T-helper 1 cell treated with Interleukin-12 subunit alpha and Interleukin-12 subunit beta and Interleukin-4 antibody, amounts not matched to agents 30 μg/mL and 1 μg/mL, for 36 hours (primary cell): ENCODE measurements at regions not wholly inside any gene's neighbourhood (a gene's known extent, or its start where the extent isn't known, plus 50 kb on each side); places are given as distances from the start of the nearest gene placed in this dataset.
"Not testable (repeated sequence)": the region's sequence is repeated elsewhere in the genome, so short reads cannot be mapped to it uniquely, and the experiment has no call there.

Experiments used
- H3K27ac Mint-ChIP-seq: one replicate; pipeline ENCODE4 v1.8.0; 2021; ENCODE audit warnings: mild to moderate bottlenecking, mixed read lengths
- H3K27me3 Mint-ChIP-seq: one replicate; pipeline ENCODE4 v1.8.0; 2021; ENCODE audit warnings: low read depth, mixed read lengths
- H3K36me3 Mint-ChIP-seq: one replicate; pipeline ENCODE4 v1.8.0; 2021; ENCODE audit warnings: low read depth, mixed read lengths
- H3K4me1 Mint-ChIP-seq: one replicate; pipeline ENCODE4 v1.8.0; 2021; ENCODE audit warnings: low read depth, mixed read lengths
- H3K4me3 Mint-ChIP-seq: one replicate; pipeline ENCODE4 v1.8.0; 2021; ENCODE audit warnings: mild to moderate bottlenecking, moderate library complexity, mixed read lengths
- H3K9me3 Mint-ChIP-seq: one replicate; pipeline ENCODE4 v1.8.0; 2021; ENCODE audit warnings: mixed read lengths

DNA sequence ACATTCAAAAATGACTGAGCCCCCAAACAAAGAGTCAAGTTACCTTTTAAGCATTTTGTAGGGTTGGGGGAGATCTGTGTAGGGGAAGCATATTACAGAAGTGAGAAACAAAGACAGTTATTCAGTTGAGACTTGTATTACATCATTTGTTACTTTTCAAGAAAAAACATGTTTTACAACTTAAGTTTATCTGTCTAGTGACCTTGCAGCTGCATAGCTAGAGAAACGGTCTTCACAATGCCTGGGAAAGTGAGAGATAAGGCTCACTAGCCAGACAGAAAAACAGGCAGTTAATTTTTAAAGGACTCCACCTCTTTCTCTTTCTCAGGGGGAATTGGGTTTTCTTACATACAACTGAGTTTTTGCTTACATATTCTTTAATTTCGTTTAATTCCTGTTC lies 105.1 kb downstream of the ALG10 start:
- Mint-ChIP-seq H3K27me3 (peaks cover 13% of the 10 kb centered on the region), H3K4me1 (peaks cover 16% of the 10 kb centered on the region)
- H3K36me3 Mint-ChIP-seq, H3K27ac Mint-ChIP-seq, H3K9me3 Mint-ChIP-seq, H3K4me3 Mint-ChIP-seq: not testable (repeated sequence)

DNA sequence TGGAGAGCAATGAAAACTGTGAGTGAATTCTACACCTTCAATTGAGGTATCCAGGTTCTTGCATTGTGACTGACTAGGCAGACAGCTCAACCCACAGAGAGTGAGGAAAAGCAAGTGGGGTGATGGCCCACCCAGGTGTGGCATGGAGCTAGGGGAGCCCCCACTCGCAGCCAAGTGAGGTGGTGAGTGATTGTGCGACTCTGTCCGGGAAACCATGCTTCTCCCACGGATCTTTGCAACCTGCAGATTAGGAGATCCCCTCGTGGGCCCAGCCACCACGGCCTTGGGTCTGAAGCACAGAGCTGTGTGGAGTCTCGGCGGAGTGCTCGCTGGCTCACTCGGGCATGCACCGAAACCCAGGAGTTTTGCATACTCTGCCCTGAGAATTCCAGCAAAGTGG lies 120.1 kb downstream of the ALG10 start:
- no peaks in the 10 kb centered on the region for H3K27me3 Mint-ChIP-seq
- no peak overlapping the region for H3K27ac Mint-ChIP-seq
- no peaks in the 10 kb centered on the region for H3K4me1 Mint-ChIP-seq
- H3K36me3 Mint-ChIP-seq: no peaks in the 10 kb centered on the region
- no peak overlapping the region for H3K4me3 Mint-ChIP-seq
- no peaks in the 10 kb centered on the region for H3K9me3 Mint-ChIP-seq

DNA sequence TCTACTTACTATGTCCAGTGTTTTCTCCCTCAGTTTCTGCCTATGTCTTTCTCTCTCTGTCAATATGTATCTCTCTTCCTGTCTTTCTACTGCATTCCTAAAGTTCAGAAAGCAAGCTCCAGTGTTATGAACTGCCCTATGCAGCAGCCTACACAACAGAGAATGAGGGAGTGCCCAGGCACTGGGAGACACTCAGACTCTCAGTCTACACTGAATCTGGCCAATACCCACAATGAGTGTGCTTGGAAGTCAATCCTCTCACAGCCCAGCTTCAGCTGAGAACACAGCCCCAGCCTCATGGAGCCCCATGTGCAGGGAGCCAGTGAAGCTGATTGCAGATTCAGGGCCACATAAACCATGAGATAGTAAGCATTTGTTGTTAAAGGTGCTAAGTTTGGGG lies 128.7 kb downstream of the ALG10 start:
- Mint-ChIP-seq H3K9me3 (no peaks in the 10 kb centered on the region), H3K27ac (no peak overlapping the region), H3K4me3 (no peak overlapping the region), H3K27me3 (no peaks in the 10 kb centered on the region), H3K36me3 (no peaks in the 10 kb centered on the region), H3K4me1 (no peaks in the 10 kb centered on the region)

DNA sequence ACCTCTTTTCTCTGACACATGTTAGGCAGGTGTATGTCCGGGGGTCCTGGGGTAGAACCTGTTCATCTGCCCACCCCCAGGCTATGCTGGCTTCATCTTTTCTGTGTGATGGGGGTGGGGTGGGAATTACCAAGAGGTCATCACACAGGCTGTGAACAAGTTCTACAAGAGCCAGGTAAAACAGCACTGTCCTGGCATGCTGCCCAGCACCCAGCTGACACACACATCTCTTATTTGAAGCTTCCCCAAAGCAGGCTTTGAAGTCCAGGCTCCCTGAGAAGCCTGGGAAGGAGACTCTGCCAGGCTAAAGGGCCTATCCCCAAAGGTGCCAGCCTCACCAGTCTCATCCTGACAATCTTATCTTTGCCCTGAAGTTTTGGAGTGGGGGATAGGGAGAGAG lies 141.1 kb downstream of the ALG10 start:
- Mint-ChIP-seq H3K4me3 (no peak overlapping the region), H3K36me3 (no peaks in the 10 kb centered on the region), H3K27me3 (no peaks in the 10 kb centered on the region), H3K4me1 (no peaks in the 10 kb centered on the region), H3K27ac (no peak overlapping the region), H3K9me3 (no peaks in the 10 kb centered on the region)

DNA sequence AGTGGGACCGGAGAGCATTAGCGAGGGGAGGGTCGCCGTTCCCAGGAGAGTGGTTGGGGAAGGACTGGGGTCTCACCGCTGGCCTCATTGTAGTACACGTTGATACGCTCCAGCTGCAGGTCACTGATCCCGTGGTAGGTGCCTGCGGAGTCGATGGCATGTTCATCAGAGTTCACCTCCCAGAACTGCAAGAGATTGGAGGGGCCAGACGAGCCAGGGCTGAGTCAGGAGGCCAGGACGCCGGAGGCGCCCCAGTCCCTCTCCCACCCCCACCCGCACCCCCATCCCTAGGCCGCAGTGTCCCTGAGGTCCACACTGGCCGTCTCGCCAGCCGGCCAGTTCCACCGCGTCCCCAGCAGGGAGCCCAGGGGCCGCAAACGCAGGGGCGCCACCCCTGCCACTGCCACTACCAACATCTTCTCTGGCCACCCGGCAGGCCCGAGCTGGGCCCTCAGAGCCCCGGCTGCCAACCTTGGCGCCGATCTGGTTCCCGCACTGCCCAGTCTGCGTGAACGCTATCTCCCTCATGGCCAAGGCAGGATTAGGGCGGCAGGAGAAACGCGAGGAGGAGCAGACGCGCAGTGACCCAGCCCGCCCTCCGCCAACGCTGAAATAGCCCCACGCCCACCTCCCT lies 144.2 kb downstream of the ALG10 start:
- Mint-ChIP-seq H3K9me3 (no peaks in the 10 kb centered on the region), H3K4me1 (no peaks in the 10 kb centered on the region), H3K36me3 (no peaks in the 10 kb centered on the region), H3K27ac (no peak overlapping the region), H3K4me3 (no peak overlapping the region), H3K27me3 (no peaks in the 10 kb centered on the region)

DNA sequence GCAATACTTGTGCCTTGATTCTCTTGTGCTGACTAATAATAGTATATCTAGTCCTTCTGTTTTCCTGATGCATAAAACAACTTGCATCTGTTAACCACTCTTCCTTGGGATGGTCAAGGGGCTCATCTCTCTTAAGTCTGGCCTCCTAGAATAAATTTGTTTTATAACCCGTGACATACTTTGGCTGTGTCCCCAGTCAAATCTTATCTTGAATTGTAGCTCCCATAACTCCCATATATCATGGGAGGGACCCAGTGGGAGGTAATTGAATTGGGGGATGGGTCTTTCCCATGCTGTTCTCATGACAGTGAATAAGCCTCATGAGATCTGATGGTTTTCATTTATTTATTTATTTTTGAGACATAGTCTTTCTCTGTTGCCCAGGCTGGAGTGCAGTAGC lies 146.2 kb downstream of the ALG10 start:
- not testable (repeated sequence) for H3K36me3 Mint-ChIP-seq, H3K4me3 Mint-ChIP-seq, H3K27me3 Mint-ChIP-seq, H3K9me3 Mint-ChIP-seq, H3K4me1 Mint-ChIP-seq, H3K27ac Mint-ChIP-seq

DNA sequence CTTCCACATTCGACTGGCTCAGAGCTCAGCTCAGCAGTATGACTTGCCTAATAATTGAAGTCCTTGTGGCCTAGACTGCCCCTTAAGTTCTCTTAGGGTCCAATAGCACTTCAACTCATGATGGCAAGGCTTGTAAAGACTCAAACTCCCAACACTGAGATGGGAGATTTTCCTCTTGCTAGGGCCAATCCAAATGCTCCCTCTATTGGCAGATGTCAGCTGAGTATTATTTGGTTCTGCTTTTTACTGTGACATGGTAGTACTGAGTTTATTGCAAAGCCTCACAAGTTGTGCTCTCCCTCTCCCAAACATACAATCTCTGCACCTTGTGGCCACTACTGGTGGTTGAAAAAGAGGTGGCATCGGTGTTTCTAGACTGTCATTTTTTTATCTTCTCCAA lies 164.2 kb downstream of the ALG10 start:
- H3K36me3 Mint-ChIP-seq: no peaks in the 10 kb centered on the region
- no peaks in the 10 kb centered on the region for H3K4me1 Mint-ChIP-seq
- H3K4me3 Mint-ChIP-seq: no peak overlapping the region
- H3K27ac Mint-ChIP-seq: no peak overlapping the region
- no peaks in the 10 kb centered on the region for H3K27me3 Mint-ChIP-seq
- no peaks in the 10 kb centered on the region for H3K9me3 Mint-ChIP-seq

DNA sequence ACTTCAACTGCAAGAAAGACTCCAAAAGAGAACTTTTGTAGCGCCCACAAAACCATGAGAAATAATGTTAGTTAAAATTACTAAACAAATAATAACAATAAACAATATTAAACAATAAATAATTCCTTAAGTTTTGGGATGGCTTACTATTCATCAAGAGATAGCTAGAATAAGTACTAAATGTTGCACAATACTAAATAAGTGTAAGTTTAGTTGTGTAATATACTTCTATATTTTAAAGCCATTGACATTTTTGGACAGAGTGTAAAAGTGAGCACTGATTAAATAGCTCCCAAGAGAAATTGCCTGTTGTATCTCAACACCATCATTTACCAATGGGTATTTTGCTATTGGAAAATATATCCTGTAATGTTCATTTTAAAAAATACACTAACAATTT lies 166.7 kb downstream of the ALG10 start:
- no peaks in the 10 kb centered on the region for H3K4me1 Mint-ChIP-seq
- H3K4me3 Mint-ChIP-seq: no peak overlapping the region
- H3K27ac Mint-ChIP-seq: no peak overlapping the region
- no peaks in the 10 kb centered on the region for H3K27me3 Mint-ChIP-seq
- H3K36me3 Mint-ChIP-seq: no peaks in the 10 kb centered on the region
- no peaks in the 10 kb centered on the region for H3K9me3 Mint-ChIP-seq

DNA sequence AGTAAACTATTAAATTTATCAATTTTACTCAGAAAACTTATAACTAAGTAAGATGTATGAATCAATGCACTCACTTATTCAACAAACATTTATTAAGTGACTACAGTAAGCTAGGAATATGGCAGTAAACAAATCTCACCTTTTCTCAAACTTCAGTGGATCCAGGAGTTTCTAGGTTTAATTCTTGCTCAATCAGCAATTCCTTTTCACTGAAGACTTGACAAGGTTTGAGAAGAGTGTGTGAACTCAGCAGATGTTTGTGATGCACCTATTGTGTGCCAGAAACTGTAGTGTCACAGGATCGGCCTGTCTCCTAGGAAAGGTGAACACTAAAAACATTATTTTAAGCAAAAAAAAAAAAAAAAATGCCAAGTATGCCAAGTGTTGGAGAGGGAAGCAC lies 167.8 kb downstream of the ALG10 start:
- H3K27ac Mint-ChIP-seq: no peak overlapping the region
- no peaks in the 10 kb centered on the region for H3K9me3 Mint-ChIP-seq
- H3K4me3 Mint-ChIP-seq: no peak overlapping the region
- H3K27me3 Mint-ChIP-seq: no peaks in the 10 kb centered on the region
- no peaks in the 10 kb centered on the region for H3K4me1 Mint-ChIP-seq
- no peaks in the 10 kb centered on the region for H3K36me3 Mint-ChIP-seq

DNA sequence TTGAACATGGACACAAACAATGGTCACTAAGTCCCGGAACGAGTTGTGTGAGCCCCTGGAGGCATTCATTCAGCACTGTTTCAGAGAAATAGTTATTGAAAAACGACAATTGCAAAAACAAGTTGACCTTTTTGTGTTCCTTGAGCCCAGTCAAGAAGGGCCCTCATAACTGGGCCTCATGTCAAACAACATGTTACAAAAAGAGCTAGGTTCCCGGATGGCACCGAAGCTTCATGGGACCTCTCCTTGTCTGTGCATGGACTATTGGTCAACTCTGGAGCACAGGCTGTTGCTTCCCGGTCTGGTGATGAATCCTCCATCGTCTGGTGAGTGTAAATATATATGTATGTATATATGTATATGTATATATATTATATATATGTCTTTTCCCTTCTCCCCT lies 176.6 kb downstream of the ALG10 start:
- H3K36me3 Mint-ChIP-seq: no peaks in the 10 kb centered on the region
- H3K27me3 Mint-ChIP-seq: no peaks in the 10 kb centered on the region
- H3K9me3 Mint-ChIP-seq: no peaks in the 10 kb centered on the region
- no peak overlapping the region for H3K27ac Mint-ChIP-seq
- no peak overlapping the region for H3K4me3 Mint-ChIP-seq
- no peaks in the 10 kb centered on the region for H3K4me1 Mint-ChIP-seq

DNA sequence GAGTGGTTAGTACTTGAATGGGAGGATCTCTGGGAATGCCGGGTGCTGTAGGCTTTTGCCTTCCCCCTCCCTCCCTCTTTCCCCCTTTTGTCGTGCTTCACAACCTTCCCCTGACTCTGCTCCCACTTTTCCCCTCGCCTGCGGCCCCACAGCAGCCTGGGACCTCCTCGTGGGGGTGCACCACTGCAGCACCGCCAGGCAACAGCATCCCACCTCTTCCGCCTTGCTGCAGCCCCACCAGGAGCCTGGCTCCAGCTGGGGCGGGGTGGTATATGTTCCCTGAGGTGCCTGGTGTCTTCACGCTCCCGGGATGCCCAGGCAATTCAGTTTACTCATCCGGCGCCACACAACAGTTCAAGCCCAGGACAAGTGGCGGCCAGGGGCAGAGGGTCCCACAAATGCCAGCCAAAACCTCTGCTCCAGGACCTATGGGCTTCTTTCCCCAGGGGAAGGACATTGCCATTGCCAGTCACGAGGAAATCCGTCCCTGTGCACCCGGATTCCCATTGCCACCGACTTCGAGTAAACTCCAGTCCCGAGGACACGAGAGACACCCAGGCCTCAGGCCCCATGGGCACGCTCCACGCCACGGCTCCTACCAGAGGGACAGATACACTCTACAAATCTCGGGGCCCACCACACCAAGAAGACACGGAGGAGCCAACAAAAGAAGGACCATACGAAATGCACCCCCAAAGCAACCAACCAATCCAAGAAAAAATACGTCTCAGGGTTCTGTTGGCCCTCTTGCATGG lies 181.7 kb downstream of the ALG10 start:
- H3K36me3 Mint-ChIP-seq: no peaks in the 10 kb centered on the region
- no peaks in the 10 kb centered on the region for H3K9me3 Mint-ChIP-seq
- no peaks in the 10 kb centered on the region for H3K4me1 Mint-ChIP-seq
- no peaks in the 10 kb centered on the region for H3K27me3 Mint-ChIP-seq
- no peak overlapping the region for H3K4me3 Mint-ChIP-seq
- no peak overlapping the region for H3K27ac Mint-ChIP-seq

DNA sequence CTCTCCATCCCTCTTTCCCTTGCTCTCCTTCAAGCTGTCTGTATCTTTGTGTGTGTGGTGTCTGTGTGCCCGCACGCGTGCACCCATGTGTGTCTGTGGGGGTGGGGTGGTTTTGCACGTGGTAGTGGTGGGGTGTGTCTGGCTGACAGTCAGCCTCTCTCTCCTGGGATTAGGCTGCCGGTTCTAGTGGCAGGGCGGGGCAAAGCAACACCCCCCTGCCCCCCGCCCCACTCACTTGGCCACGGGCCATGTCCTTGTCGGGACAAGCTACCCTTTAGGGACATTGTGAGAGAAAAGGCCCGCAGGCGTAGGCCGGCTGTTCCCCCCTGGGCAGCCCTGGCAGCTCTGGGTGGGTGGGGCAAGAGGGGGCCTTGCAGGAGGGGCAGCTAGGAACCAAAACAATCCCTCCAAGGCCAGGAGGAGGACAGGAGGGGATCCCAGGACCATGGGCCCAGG lies 182.6 kb downstream of the ALG10 start:
- H3K4me3 Mint-ChIP-seq: no peak overlapping the region
- H3K36me3 Mint-ChIP-seq: no peaks in the 10 kb centered on the region
- no peak overlapping the region for H3K27ac Mint-ChIP-seq
- no peaks in the 10 kb centered on the region for H3K9me3 Mint-ChIP-seq
- no peaks in the 10 kb centered on the region for H3K4me1 Mint-ChIP-seq
- no peaks in the 10 kb centered on the region for H3K27me3 Mint-ChIP-seq

DNA sequence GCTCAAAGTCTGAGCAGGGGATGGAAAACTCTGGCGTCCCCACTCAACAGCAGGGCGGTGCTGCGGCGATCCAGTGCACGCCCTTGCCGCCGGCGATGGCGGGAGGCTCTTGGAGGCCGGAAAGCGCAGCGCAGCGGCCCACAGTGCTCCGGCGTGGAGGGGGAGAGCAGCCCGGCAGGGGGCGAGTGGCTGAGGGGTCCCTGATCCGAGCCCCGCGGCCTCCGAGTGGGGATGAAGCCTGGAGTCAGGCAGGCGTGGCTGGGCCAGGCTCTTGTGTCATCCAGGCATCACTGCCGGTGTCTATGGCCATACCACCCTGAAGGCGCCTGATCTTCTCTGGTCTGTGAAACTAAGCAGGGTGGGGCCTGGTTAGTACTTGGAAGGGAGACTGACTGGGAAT lies 183.1 kb downstream of the ALG10 start:
- Mint-ChIP-seq H3K4me3 (no peak overlapping the region), H3K36me3 (no peaks in the 10 kb centered on the region), H3K27ac (no peak overlapping the region), H3K27me3 (no peaks in the 10 kb centered on the region), H3K9me3 (no peaks in the 10 kb centered on the region), H3K4me1 (no peaks in the 10 kb centered on the region)

DNA sequence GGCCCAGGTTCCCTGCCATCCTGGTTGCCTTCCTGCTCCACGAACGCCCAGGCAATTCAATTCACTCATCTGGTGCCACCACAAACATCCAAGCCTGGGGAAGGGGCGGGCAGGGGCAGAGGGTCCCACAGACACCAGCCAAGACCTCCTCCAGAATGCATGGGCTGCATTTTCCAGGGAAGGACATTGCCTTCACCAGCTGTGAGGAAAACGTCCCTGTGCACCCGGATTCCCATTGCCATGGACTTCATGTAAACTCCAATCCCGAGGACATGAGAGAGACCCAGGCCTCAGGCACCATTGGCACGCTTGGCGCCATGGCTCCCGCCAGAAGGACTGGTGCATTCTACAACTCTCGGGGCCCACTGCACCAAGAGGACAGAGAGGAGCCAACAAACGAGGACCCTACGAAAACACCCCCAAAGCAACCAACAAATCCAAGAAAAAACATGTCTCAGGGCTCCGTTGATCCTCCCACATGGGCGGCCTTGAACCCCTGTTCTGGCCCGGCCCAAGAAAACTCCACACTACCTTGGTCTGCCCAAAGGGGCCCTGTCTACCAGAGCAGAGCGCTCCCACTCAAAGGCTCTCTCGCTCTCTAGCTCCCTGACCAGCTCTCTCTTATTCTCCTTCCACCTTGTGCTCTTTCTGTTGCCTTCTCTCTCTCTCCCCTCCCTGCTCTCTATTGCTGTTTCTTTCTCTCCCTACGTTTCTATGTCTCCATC lies 183.9 kb downstream of the ALG10 start:
- no peak overlapping the region for H3K27ac Mint-ChIP-seq
- H3K9me3 Mint-ChIP-seq: no peaks in the 10 kb centered on the region
- H3K4me3 Mint-ChIP-seq: no peak overlapping the region
- H3K4me1 Mint-ChIP-seq: no peaks in the 10 kb centered on the region
- no peaks in the 10 kb centered on the region for H3K27me3 Mint-ChIP-seq
- no peaks in the 10 kb centered on the region for H3K36me3 Mint-ChIP-seq

DNA sequence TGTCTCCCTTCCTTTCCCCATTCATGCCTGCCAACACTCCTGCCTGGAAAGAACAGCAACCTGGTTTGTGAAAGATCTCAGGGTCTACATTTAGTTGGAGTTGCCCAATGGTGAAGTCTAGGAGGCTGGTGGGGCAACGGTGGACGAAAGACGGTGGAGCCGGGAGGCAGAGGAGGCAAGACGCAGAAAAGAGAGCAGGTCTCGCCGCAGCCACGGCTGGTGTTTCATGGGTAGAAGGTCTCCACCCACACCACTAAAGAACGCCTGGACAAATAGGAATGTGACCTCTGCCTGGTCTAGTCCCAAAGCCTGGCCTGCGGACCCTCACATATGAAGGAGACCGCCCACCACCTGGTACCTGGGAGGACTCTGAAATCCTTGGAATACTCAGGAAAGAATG lies 185.6 kb downstream of the ALG10 start:
- H3K4me3 Mint-ChIP-seq: no peak overlapping the region
- H3K9me3 Mint-ChIP-seq: no peaks in the 10 kb centered on the region
- H3K36me3 Mint-ChIP-seq: no peaks in the 10 kb centered on the region
- H3K4me1 Mint-ChIP-seq: no peaks in the 10 kb centered on the region
- no peak overlapping the region for H3K27ac Mint-ChIP-seq
- H3K27me3 Mint-ChIP-seq: no peaks in the 10 kb centered on the region
